SU-DHL-6 (cell line): ENCODE measurements at regions not wholly inside any gene's neighbourhood (a gene's known extent, or its start where the extent isn't known, plus 50 kb on each side); places are given as distances from the start of the nearest gene placed in this dataset.

ENCODE experiments used
- H2AFZ ChIP-seq: fragments of 200-600 bp; sonication (generic); 2 replicates; pipeline ENCODE4 v1.6.1; 2014; ENCODE audit warnings: low read depth, mild to moderate bottlenecking, moderate library complexity, mixed read lengths, antibody characterized with exemption, low read length; ENCODE audit not compliant: severe bottlenecking
- H3F3A ChIP-seq: fragments of 200-600 bp; shearing (Covaris generic); 2 replicates; pipeline ENCODE4 v1.6.0; 2016; ENCODE audit warnings: antibody characterized with exemption, mild to moderate bottlenecking; ENCODE audit not compliant: insufficient read depth
- H3K27ac ChIP-seq: fragments of 200-600 bp; sonication (generic); 2 replicates; pipeline ENCODE4 v1.5.1; 2016; ENCODE audit warnings: low read depth, mild to moderate bottlenecking, low read length, moderate library complexity, mixed read lengths
- H3K27me3 ChIP-seq: fragments of 200-600 bp; sonication (generic), shearing (Covaris generic); 2 replicates; pipeline ENCODE4 v1.6.0; 2014; ENCODE audit warnings: mild to moderate bottlenecking, low read length
- H3K36me3 ChIP-seq: fragments of 200-600 bp; sonication (generic); 2 replicates; pipeline ENCODE4 v1.6.1; 2014; ENCODE audit warnings: mild to moderate bottlenecking, low read length, mixed read lengths
- H3K4me2 ChIP-seq: fragments of 300-600, 200-600 bp; shearing (Covaris generic), sonication (generic); 2 replicates; pipeline ENCODE4 v1.6.0; 2014; ENCODE audit warnings: low read length, low read depth, mild to moderate bottlenecking; ENCODE audit not compliant: poor library complexity, severe bottlenecking
- H3K4me3 ChIP-seq: fragments of 200-600 bp; sonication (generic); 2 replicates; pipeline ENCODE4 v1.5.1; 2014; ENCODE audit warnings: antibody characterized with exemption, low read length, mild to moderate bottlenecking, mixed read lengths; ENCODE audit not compliant: insufficient read depth, poor library complexity, severe bottlenecking
- H3K79me2 ChIP-seq: fragments of 200-600 bp; sonication (generic); 2 replicates; pipeline ENCODE4 v1.6.1; 2014; ENCODE audit warnings: mild to moderate bottlenecking, low read length, moderate library complexity; ENCODE audit not compliant: insufficient read depth
- H3K9ac ChIP-seq: fragments of 200-600 bp; sonication (generic); 2 replicates; pipeline ENCODE4 v1.7.0; 2014; ENCODE audit warnings: mild to moderate bottlenecking, low read length
- H3K9me2 ChIP-seq: fragments of 200-600 bp; sonication (generic); replicated peaks from 2 replicates; pipeline ENCODE4 v1.6.1; 2014; ENCODE audit warnings: low read length; ENCODE audit not compliant: insufficient read depth
- H3K9me3 ChIP-seq: fragments of 200-600 bp; sonication (generic); 2 replicates; pipeline ENCODE4 v1.6.1; 2014; ENCODE audit warnings: low read length, mixed read lengths; ENCODE audit not compliant: insufficient read depth
- H4K20me1 ChIP-seq: fragments of 200-600 bp; sonication (generic); 2 replicates; pipeline ENCODE4 v1.6.1; 2014; ENCODE audit warnings: low read depth, mild to moderate bottlenecking, antibody characterized with exemption, low read length, moderate library complexity, mixed read lengths
- EZH2phosphoT487 ChIP-seq: fragments of 200-600 bp; sonication (generic), shearing (Covaris generic); conservative IDR thresholded peaks from 2 replicates; pipeline ENCODE4 v1.6.1; 2018; ENCODE audit warnings: mild to moderate bottlenecking, antibody characterized with exemption, low read length, moderate library complexity, mixed read lengths
- TF ChIP-seq, protein P1 (sequence below): fragments of 200-600 bp; sonication (generic); IDR thresholded peaks from one replicate; pipeline ENCODE4 v1.5.1; 2017; ENCODE audit warnings: antibody characterized with exemption, mild to moderate bottlenecking, low read length, moderate library complexity; ENCODE audit not compliant: insufficient read depth, poor library complexity, severe bottlenecking

DNA sequence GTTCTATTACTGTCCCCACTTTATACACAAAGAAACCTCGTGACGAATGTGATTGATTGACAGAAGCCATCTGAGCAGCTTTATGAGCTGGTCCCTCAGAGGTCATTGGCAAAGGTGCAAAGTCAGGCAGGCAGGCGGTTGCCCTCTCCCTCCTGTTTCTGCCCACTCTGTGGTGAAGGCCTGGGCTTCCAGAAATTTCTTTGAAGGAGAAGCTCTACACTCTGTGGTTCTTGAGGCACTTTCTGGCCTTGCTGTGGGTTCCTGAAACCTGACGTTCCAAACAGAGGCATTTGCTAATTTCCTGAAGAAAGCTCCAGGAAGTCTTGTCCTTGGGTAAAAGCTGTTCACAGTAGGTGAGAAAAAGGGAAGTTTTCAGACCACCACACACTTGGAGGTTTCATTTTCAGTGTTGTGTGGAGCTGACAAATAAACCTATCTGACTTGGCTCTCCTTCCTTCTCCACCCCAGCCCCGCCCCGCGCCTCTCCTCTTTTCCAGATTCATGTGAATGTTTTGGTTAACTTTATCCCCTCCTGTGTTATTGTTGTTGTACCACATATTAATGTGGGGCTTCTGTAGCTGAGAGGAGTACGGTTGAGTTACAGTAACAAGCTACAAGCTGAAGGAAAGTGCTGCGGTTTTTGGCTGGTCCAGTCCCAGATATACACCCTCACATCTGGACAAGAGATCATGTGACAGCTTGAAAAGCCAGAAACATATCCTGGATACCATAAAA lies 274.1 kb downstream of the CLIC5 start:
- H3K79me2 ChIP-seq = no peaks in the 10 kb centered on the region
- no peak overlapping the region for H2AFZ ChIP-seq
- H3K9me2 ChIP-seq = no peaks in the 10 kb centered on the region
- no peak for TF ChIP-seq EZH2phosphoT487
- TF ChIP-seq, protein P1, sequence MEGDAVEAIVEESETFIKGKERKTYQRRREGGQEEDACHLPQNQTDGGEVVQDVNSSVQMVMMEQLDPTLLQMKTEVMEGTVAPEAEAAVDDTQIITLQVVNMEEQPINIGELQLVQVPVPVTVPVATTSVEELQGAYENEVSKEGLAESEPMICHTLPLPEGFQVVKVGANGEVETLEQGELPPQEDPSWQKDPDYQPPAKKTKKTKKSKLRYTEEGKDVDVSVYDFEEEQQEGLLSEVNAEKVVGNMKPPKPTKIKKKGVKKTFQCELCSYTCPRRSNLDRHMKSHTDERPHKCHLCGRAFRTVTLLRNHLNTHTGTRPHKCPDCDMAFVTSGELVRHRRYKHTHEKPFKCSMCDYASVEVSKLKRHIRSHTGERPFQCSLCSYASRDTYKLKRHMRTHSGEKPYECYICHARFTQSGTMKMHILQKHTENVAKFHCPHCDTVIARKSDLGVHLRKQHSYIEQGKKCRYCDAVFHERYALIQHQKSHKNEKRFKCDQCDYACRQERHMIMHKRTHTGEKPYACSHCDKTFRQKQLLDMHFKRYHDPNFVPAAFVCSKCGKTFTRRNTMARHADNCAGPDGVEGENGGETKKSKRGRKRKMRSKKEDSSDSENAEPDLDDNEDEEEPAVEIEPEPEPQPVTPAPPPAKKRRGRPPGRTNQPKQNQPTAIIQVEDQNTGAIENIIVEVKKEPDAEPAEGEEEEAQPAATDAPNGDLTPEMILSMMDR = no peak
- H3K27me3 ChIP-seq = no peaks in the 10 kb centered on the region
- no peak overlapping the region for H3K4me2 ChIP-seq
- no peaks in the 10 kb centered on the region for H3F3A ChIP-seq
- H3K9ac ChIP-seq = no peak overlapping the region
- no peaks in the 10 kb centered on the region for H3K36me3 ChIP-seq
- H4K20me1 ChIP-seq = no peaks in the 10 kb centered on the region
- H3K4me3 ChIP-seq = no peak overlapping the region
- no peaks in the 10 kb centered on the region for H3K9me3 ChIP-seq
- H3K27ac ChIP-seq = no peak overlapping the region

GRCh38 chr6:45739058-45739457 lies 276.6 kb downstream of the CLIC5 start:
- Histone ChIP-seq H3K27me3 (no peaks in the 10 kb centered on the region), H3K9ac (no peak overlapping the region), H2AFZ (no peak overlapping the region), H3K4me3 (no peak overlapping the region), H4K20me1 (no peaks in the 10 kb centered on the region), H3K4me2 (no peak overlapping the region), H3K79me2 (no peaks in the 10 kb centered on the region), H3K36me3 (no peaks in the 10 kb centered on the region), H3K9me2 (no peaks in the 10 kb centered on the region), H3K27ac (no peak overlapping the region), H3F3A (no peaks in the 10 kb centered on the region), H3K9me3 (no peaks in the 10 kb centered on the region)
- TF ChIP-seq, protein P1 = no peak
- TF ChIP-seq EZH2phosphoT487 = no peak

- H3K36me3 ChIP-seq = no peaks in the 10 kb centered on the region
- H3K27me3 ChIP-seq = no peaks in the 10 kb centered on the region
- no peaks in the 10 kb centered on the region for H3F3A ChIP-seq
- H3K4me2 ChIP-seq = no peak overlapping the region
- H3K79me2 ChIP-seq = no peaks in the 10 kb centered on the region
- H3K9me2 ChIP-seq = no peaks in the 10 kb centered on the region
- H3K9ac ChIP-seq = no peak overlapping the region
- H2AFZ ChIP-seq = no peak overlapping the region
- H3K4me3 ChIP-seq = no peak overlapping the region
- TF ChIP-seq EZH2phosphoT487 = no peak
- TF ChIP-seq, protein P1 = no peak
- no peaks in the 10 kb centered on the region for H4K20me1 ChIP-seq
- H3K27ac ChIP-seq = no peak overlapping the region
- no peaks in the 10 kb centered on the region for H3K9me3 ChIP-seq
Observed at GRCh38 chr6:45738057-45738455, 277.6 kb downstream of the CLIC5 start.
